GM23338 (cell line): ENCODE measurements at regions not wholly inside any gene's neighbourhood (a gene's known extent, or its start where the extent isn't known, plus 50 kb on each side); places are given as distances from the start of the nearest gene placed in this dataset.

Experiments
- ATAC-seq: fragments of 200-7000 bp; cut with Tn5 transposase; 3 replicates; pipeline ENCODE4 v1.9.1; 2020
- DNase-seq: peaks from one replicate; pipeline ENCODE4 v3.0.0-alpha.2; 2015; ENCODE audit warnings: low spot score
- H2AFZ ChIP-seq: fragments of 200-600 bp; sonication (generic); 2 replicates; pipeline ENCODE4 v1.8.0; 2016; ENCODE audit warnings: antibody characterized with exemption, mild to moderate bottlenecking, moderate library complexity
- H3F3A ChIP-seq: fragments of 200-600 bp; sonication (generic); replicated peaks from 2 replicates; pipeline ENCODE4 v1.8.0; 2017; ENCODE audit warnings: antibody characterized with exemption, mixed run types, low read depth
- H3K27ac ChIP-seq: fragments of 200-600 bp; sonication (generic); 2 replicates; pipeline ENCODE4 v1.6.1; 2016; ENCODE audit warnings: low read depth
- H3K27me3 ChIP-seq: fragments of 200-600 bp; sonication (generic); 2 replicates; pipeline ENCODE4 v1.8.0; 2016; ENCODE audit warnings: mild to moderate bottlenecking, mixed run types, moderate library complexity; ENCODE audit not compliant: insufficient read depth
- H3K36me3 ChIP-seq: fragments of 200-600 bp; sonication (generic); 2 replicates; pipeline ENCODE4 v1.8.0; 2016; ENCODE audit warnings: mild to moderate bottlenecking; ENCODE audit not compliant: insufficient read depth
- H3K4me1 ChIP-seq: fragments of 200-600 bp; sonication (generic); 2 replicates; pipeline ENCODE4 v1.8.0; 2016; ENCODE audit warnings: mild to moderate bottlenecking, moderate library complexity; ENCODE audit not compliant: insufficient read depth
- H3K4me2 ChIP-seq: fragments of 200-600 bp; sonication (generic); 2 replicates; pipeline ENCODE4 v1.7.1; 2017; ENCODE audit warnings: mixed run types
- H3K4me3 ChIP-seq: fragments of 200-600 bp; sonication (generic); 2 replicates; pipeline ENCODE4 v1.6.1; 2016; ENCODE audit warnings: mixed run types
- H3K79me2 ChIP-seq: fragments of 200-600 bp; sonication (generic); replicated peaks from 2 replicates; pipeline ENCODE4 v1.8.0; 2017; ENCODE audit warnings: mild to moderate bottlenecking; ENCODE audit not compliant: insufficient read depth
- H3K9me2 ChIP-seq: fragments of 200-600 bp; sonication (generic); 2 replicates; pipeline ENCODE4 v1.8.0; 2017; ENCODE audit not compliant: insufficient read depth
- H4K20me1 ChIP-seq: fragments of 200-600 bp; sonication (generic); replicated peaks from 2 replicates; pipeline ENCODE4 v1.8.0; 2017; ENCODE audit warnings: mild to moderate bottlenecking; ENCODE audit not compliant: insufficient read depth
- H3K27ac Mint-ChIP-seq: 2 replicates; pipeline ENCODE4 v1.8.0; 2020; ENCODE audit warnings: inconsistent platforms, mild to moderate bottlenecking, moderate library complexity, mixed read lengths
- H3K27me3 Mint-ChIP-seq: 3 replicates; pipeline ENCODE4 v1.8.0; 2022; ENCODE audit warnings: low read depth, mild to moderate bottlenecking, moderate library complexity, mixed read lengths, inconsistent platforms; ENCODE audit not compliant: insufficient read depth, poor library complexity
- H3K36me3 Mint-ChIP-seq: 3 replicates; pipeline ENCODE4 v1.8.0; 2021; ENCODE audit warnings: low read depth, mild to moderate bottlenecking, inconsistent platforms, moderate library complexity, mixed read lengths
- H3K4me1 Mint-ChIP-seq: 3 replicates; pipeline ENCODE4 v1.8.0; 2020; ENCODE audit warnings: mild to moderate bottlenecking, inconsistent platforms, mixed read lengths
- H3K4me3 Mint-ChIP-seq: 3 replicates; pipeline ENCODE4 v1.8.0; 2021; ENCODE audit warnings: moderate library complexity, mild to moderate bottlenecking, inconsistent platforms, mixed read lengths
- H3K9me3 Mint-ChIP-seq: 3 replicates; pipeline ENCODE4 v1.8.0; 2020; ENCODE audit warnings: moderate library complexity, mild to moderate bottlenecking, inconsistent platforms, mixed read lengths
- CTCF ChIP-seq, 2 experiments: fragments of 200-600 bp in 1 of 2; sonication (generic) in 1 of 2; conservative IDR thresholded peaks; 2 replicates each; pipeline versions ENCODE4 v1.5.1 to v1.6.1; 2016 to 2017; ENCODE audit warnings: antibody characterized with exemption in 2 of 2, low read depth in 2 of 2, mild to moderate bottlenecking in 2 of 2, moderate library complexity in 1 of 2
- ETS1 ChIP-seq: IDR thresholded peaks from 2 replicates; pipeline ENCODE4 v1.6.1; 2016; ENCODE audit warnings: antibody characterized with exemption
- EZH2 ChIP-seq: fragments of 200-600 bp; sonication (generic); IDR thresholded peaks from one replicate; pipeline ENCODE4 v1.8.0; 2017; ENCODE audit warnings: antibody characterized with exemption, mild to moderate bottlenecking, low read depth; ENCODE audit not compliant: unreplicated experiment
- EZH2phosphoT487 ChIP-seq: fragments of 200-600 bp; sonication (generic); IDR thresholded peaks from one replicate; pipeline ENCODE4 v1.8.1; 2018; ENCODE audit warnings: antibody characterized with exemption; ENCODE audit not compliant: unreplicated experiment
- JUNB ChIP-seq: IDR thresholded peaks from one replicate; pipeline ENCODE4 v1.6.1; 2016; ENCODE audit warnings: antibody characterized with exemption; ENCODE audit not compliant: unreplicated experiment
- POLR2AphosphoS5 ChIP-seq: IDR thresholded peaks from 2 replicates; pipeline ENCODE4 v1.6.1; 2016; ENCODE audit warnings: antibody characterized with exemption, low read depth
- ZNF114 ChIP-seq: fragments of 250-450 bp; sonication (Bioruptor Pico); IDR thresholded peaks from 2 replicates; pipeline ENCODE4 v1.5.0; 2020; ENCODE audit warnings: mild to moderate bottlenecking, moderate library complexity
- ZNF331 ChIP-seq: fragments of 250-450 bp; sonication (Bioruptor Pico); IDR thresholded peaks from 2 replicates; pipeline ENCODE4 v1.5.0; 2020; ENCODE audit warnings: low read depth, mild to moderate bottlenecking, moderate library complexity
- ZNF462 ChIP-seq: fragments of 250-450 bp; sonication (Bioruptor Pico); IDR thresholded peaks from 2 replicates; pipeline ENCODE4 v1.5.0; 2020; ENCODE audit warnings: mild to moderate bottlenecking, moderate library complexity

- H3K27ac ChIP-seq, result no peak overlapping the region
- TF ChIP-seq EZH2phosphoT487 (no peak), POLR2AphosphoS5 (no peak)
- peaks cover 3% of the 10 kb centered on the region for H3K27me3 Mint-ChIP-seq
- H3K4me1 ChIP-seq, result no peaks in the 10 kb centered on the region
- ATAC-seq, result no peak
- no peaks in the 10 kb centered on the region for H3K4me1 Mint-ChIP-seq
- H4K20me1 ChIP-seq, result no peaks in the 10 kb centered on the region
- no peaks in the 10 kb centered on the region for H3F3A ChIP-seq
- H3K9me2 ChIP-seq, result no peaks in the 10 kb centered on the region
- H3K27me3 ChIP-seq, result no peaks in the 10 kb centered on the region
- H3K36me3 ChIP-seq, result no peaks in the 10 kb centered on the region
- H3K4me3 ChIP-seq, result no peak overlapping the region
- no peaks in the 10 kb centered on the region; the same call in 2 of the 3 replicates for H3K36me3 Mint-ChIP-seq
- no peak overlapping the region for H3K27ac Mint-ChIP-seq
- no peak overlapping the region for H3K4me3 Mint-ChIP-seq
- no peak for DNase-seq
- no peak overlapping the region for H2AFZ ChIP-seq
- no peak overlapping the region for H3K4me2 ChIP-seq
- no peaks in the 10 kb centered on the region for H3K79me2 ChIP-seq
- no peaks in the 10 kb centered on the region; the same call in 2 of the 3 replicates for H3K9me3 Mint-ChIP-seq
Observed at GRCh38 chr20:60219984-60220562, 261.9 kb downstream of the CDH26 start.

GRCh38 chr20:60220706-60221105, 262.5 kb downstream of the CDH26 start:
- Mint-ChIP-seq H3K36me3 (no peaks in the 10 kb centered on the region; the same call in 2 of the 3 replicates), H3K4me1 (no peaks in the 10 kb centered on the region), H3K27me3 (peaks cover 3% of the 10 kb centered on the region), H3K4me3 (no peak overlapping the region), H3K9me3 (peaks cover 4% of the 10 kb centered on the region; the same call in 1 of the 3 replicates), H3K27ac (no peak overlapping the region)
- H4K20me1 ChIP-seq, result no peaks in the 10 kb centered on the region
- H3K27ac ChIP-seq, result no peak overlapping the region
- DNase-seq (no peak), ATAC-seq (no peak)
- H3F3A ChIP-seq, result no peaks in the 10 kb centered on the region
- no peaks in the 10 kb centered on the region for H3K4me1 ChIP-seq
- H3K36me3 ChIP-seq, result no peaks in the 10 kb centered on the region
- no peak overlapping the region for H3K4me2 ChIP-seq
- no peaks in the 10 kb centered on the region for H3K27me3 ChIP-seq
- H2AFZ ChIP-seq, result no peak overlapping the region
- H3K9me2 ChIP-seq, result no peaks in the 10 kb centered on the region
- H3K4me3 ChIP-seq, result no peak overlapping the region
- no peaks in the 10 kb centered on the region for H3K79me2 ChIP-seq
- TF ChIP-seq POLR2AphosphoS5 (no peak), CTCF (conservative IDR thresholded peaks at IDR 0.05; ENCODE audit: low read depth in 2 of 2) (no peak), ZNF462 (CRISPR knock-in tag) (no peak), ZNF331 (CRISPR knock-in tag) (no peak), ZNF114 (CRISPR knock-in tag) (no peak), JUNB (no peak), ETS1 (no peak), EZH2 (no peak)
